Kidney epithelial cell (primary cell): ENCODE measurements at regions not wholly inside any gene's neighbourhood (a gene's known extent, or its start where the extent isn't known, plus 50 kb on each side); places are given as distances from the start of the nearest gene placed in this dataset.
"Not testable (repeated sequence)": the region's sequence is repeated elsewhere in the genome, so short reads cannot be mapped to it uniquely, and the experiment has no call there.

Experiments used
- DNase-seq: peaks from one replicate; pipeline ENCODE4 v3.0.0-alpha.2; 2010; ENCODE audit warnings: low read depth
- H3K27me3 ChIP-seq: 2 replicates; pipeline ENCODE4 v1.6.0; 2011; ENCODE audit warnings: low read length; ENCODE audit not compliant: control insufficient read depth, insufficient read depth
- H3K36me3 ChIP-seq: 2 replicates; pipeline ENCODE4 v1.5.1; 2011; ENCODE audit warnings: low read length; ENCODE audit not compliant: control insufficient read depth, insufficient read depth
- H3K4me3 ChIP-seq: 2 replicates; pipeline ENCODE4 v1.5.1; 2011; ENCODE audit warnings: low read depth, mild to moderate bottlenecking, control low read depth, low read length
- CTCF ChIP-seq: IDR thresholded peaks from 2 replicates; pipeline ENCODE4 v1.5.1; 2011; ENCODE audit warnings: mild to moderate bottlenecking, moderate library complexity, low read length, control low read depth, inconsistent platforms; ENCODE audit not compliant: insufficient read depth, poor library complexity, severe bottlenecking

- H3K36me3 ChIP-seq = no peaks in the 10 kb centered on the region
- no peak overlapping the region for H3K4me3 ChIP-seq
- TF ChIP-seq CTCF = no peak
- no peaks in the 10 kb centered on the region for H3K27me3 ChIP-seq
- no peak for DNase-seq
These were observed 169.4 kb upstream of the TEX13C start for GRCh38 chrX:125150231-125150630.

- Histone ChIP-seq H3K4me3 (no peak overlapping the region), H3K27me3 (no peaks in the 10 kb centered on the region), H3K36me3 (no peaks in the 10 kb centered on the region)
- DNase-seq = no peak
- no peak for TF ChIP-seq CTCF
These were observed 168.5 kb upstream of the TEX13C start for GRCh38 chrX:125151146-125151545.

GRCh38 chrX:125152011-125152410 lies 167.7 kb upstream of the TEX13C start:
- H3K36me3 ChIP-seq = no peaks in the 10 kb centered on the region
- DNase-seq = no peak
- H3K27me3 ChIP-seq = no peaks in the 10 kb centered on the region
- no peak overlapping the region for H3K4me3 ChIP-seq
- TF ChIP-seq CTCF = no peak

- H3K27me3 ChIP-seq = no peaks in the 10 kb centered on the region
- no peak for TF ChIP-seq CTCF
- no peak for DNase-seq
These were observed 166.1 kb upstream of the TEX13C start for GRCh38 chrX:125153621-125154020.

GRCh38 chrX:125154288-125155257 lies 165.1 kb upstream of the TEX13C start:
- H3K27me3 ChIP-seq, DNase-seq, H3K4me3 ChIP-seq, H3K36me3 ChIP-seq: not testable (repeated sequence)

More at GRCh38 chrX:125153621-125154020, 166.1 kb upstream of the TEX13C start:
- Histone ChIP-seq H3K4me3 (no peak overlapping the region), H3K36me3 (no peaks in the 10 kb centered on the region)

GRCh38 chrX:125155296-125156033 lies 164.2 kb upstream of the TEX13C start:
- DNase-seq, H3K36me3 ChIP-seq, H3K27me3 ChIP-seq, H3K4me3 ChIP-seq: not testable (repeated sequence)
